NCI-H524 treated with DMSO at 0.1 percent for 48 hours (cell line): ENCODE measurements at regions not wholly inside any gene's neighbourhood (a gene's known extent, or its start where the extent isn't known, plus 50 kb on each side); places are given as distances from the start of the nearest gene placed in this dataset.
"Not testable (repeated sequence)": the region's sequence is repeated elsewhere in the genome, so short reads cannot be mapped to it uniquely, and the experiment has no call there.

ENCODE experiments used
- DNase-seq: peaks from one replicate; lab custom pipeline; 2025; lab: John Stamatoyannopoulos, UW

GRCh38 chr4:153936121-153936520, 147.2 kb upstream of the SFRP2 start:
- DNase-seq, result no peak

- DNase-seq, result no peak
Observed at GRCh38 chr4:153934688-153935017, 145.8 kb upstream of the SFRP2 start.

GRCh38 chr4:153933915-153934687, 145.2 kb upstream of the SFRP2 start:
- no peak for DNase-seq

- DNase-seq, result no peak
Observed at GRCh38 chr4:153931804-153932203, 142.9 kb upstream of the SFRP2 start.

GRCh38 chr4:153929675-153930074, 140.8 kb upstream of the SFRP2 start:
- DNase-seq, result no peak

GRCh38 chr4:153927451-153927850, 138.6 kb upstream of the SFRP2 start:
- DNase-seq, result no peak

- DNase-seq, result no peak
Observed at GRCh38 chr4:153922148-153922547, 133.3 kb upstream of the SFRP2 start.

- DNase-seq, result no peak
Observed at GRCh38 chr4:153919667-153920066, 130.8 kb upstream of the SFRP2 start.

GRCh38 chr4:153916273-153916755, 127.4 kb upstream of the SFRP2 start:
- no peak for DNase-seq

GRCh38 chr4:153912301-153912700, 123.4 kb upstream of the SFRP2 start:
- DNase-seq, result no peak

- DNase-seq, result no peak
Observed at GRCh38 chr4:153909672-153910071, 120.8 kb upstream of the SFRP2 start.

- DNase-seq, result no peak
Observed at GRCh38 chr4:153906231-153906630, 117.3 kb upstream of the SFRP2 start.

- DNase-seq, result no peak
Observed at GRCh38 chr4:153905231-153905630, 116.3 kb upstream of the SFRP2 start.

GRCh38 chr4:153904011-153904410, 115.1 kb upstream of the SFRP2 start:
- DNase-seq, result no peak

- DNase-seq, result no peak
Observed at GRCh38 chr4:153901220-153901619, 112.3 kb upstream of the SFRP2 start.

GRCh38 chr4:153900426-153900825, 111.5 kb upstream of the SFRP2 start:
- no peak for DNase-seq

GRCh38 chr4:153890761-153891160, 101.9 kb upstream of the SFRP2 start:
- no peak for DNase-seq

- no peak for DNase-seq
Observed at GRCh38 chr4:153887217-153887616, 98.3 kb upstream of the SFRP2 start.

GRCh38 chr4:153884325-153884724, 95.4 kb upstream of the SFRP2 start:
- DNase-seq, result no peak

GRCh38 chr4:153880983-153881382, 92.1 kb upstream of the SFRP2 start:
- DNase-seq, result no peak

- no peak for DNase-seq
Observed at GRCh38 chr4:153877898-153878297, 89.0 kb upstream of the SFRP2 start.

GRCh38 chr4:153873741-153874140, 84.9 kb upstream of the SFRP2 start:
- no peak for DNase-seq

- not testable (repeated sequence) for DNase-seq
Observed at GRCh38 chr4:153866766-153867165, 77.9 kb upstream of the SFRP2 start.

- no peak for DNase-seq
Observed at GRCh38 chr4:153852501-153852900, 63.6 kb upstream of the SFRP2 start.
